Ishikawa (cell line): ENCODE measurements at regions not wholly inside any gene's neighbourhood (a gene's known extent, or its start where the extent isn't known, plus 50 kb on each side); places are given as distances from the start of the nearest gene placed in this dataset.

Source experiments
- CEBPB ChIP-seq: IDR thresholded peaks from 2 replicates; pipeline ENCODE4 v1.6.1; 2012
- CREB1 ChIP-seq: IDR thresholded peaks from 2 replicates; pipeline ENCODE4 v1.6.1; 2012; ENCODE audit warnings: low read depth
- EGR1 ChIP-seq: IDR thresholded peaks from 2 replicates; pipeline ENCODE4 v1.6.1; 2012
- EP300 ChIP-seq: IDR thresholded peaks from 2 replicates; pipeline ENCODE4 v1.6.1; 2012; ENCODE audit warnings: borderline replicate concordance
- MAX ChIP-seq: IDR thresholded peaks from 2 replicates; pipeline ENCODE4 v1.6.1; 2012
- NFIC ChIP-seq: IDR thresholded peaks from 2 replicates; pipeline ENCODE4 v1.6.1; 2012
- RAD21 ChIP-seq: IDR thresholded peaks from 2 replicates; pipeline ENCODE4 v1.6.1; 2012; ENCODE audit warnings: low read depth
- REST ChIP-seq: IDR thresholded peaks from 2 replicates; pipeline ENCODE4 v1.6.1; 2012; ENCODE audit warnings: low read depth, mild to moderate bottlenecking
- TAF1 ChIP-seq: IDR thresholded peaks from 2 replicates; pipeline ENCODE4 v1.6.1; 2012; ENCODE audit warnings: low read depth, mild to moderate bottlenecking
- TCF12 ChIP-seq: IDR thresholded peaks from 2 replicates; pipeline ENCODE4 v1.6.1; 2012; ENCODE audit warnings: low read depth
- TEAD4 ChIP-seq: IDR thresholded peaks from 2 replicates; pipeline ENCODE4 v1.6.1; 2012
- YY1 ChIP-seq: IDR thresholded peaks from 2 replicates; pipeline ENCODE4 v1.6.1; 2012; ENCODE audit warnings: low read depth
- TF ChIP-seq, protein P1 (sequence below): IDR thresholded peaks from 2 replicates; pipeline ENCODE4 v1.6.1; 2012

- no peak for TF ChIP-seq YY1
- TF ChIP-seq RAD21 = no peak
- no peak for TF ChIP-seq TAF1
- TF ChIP-seq MAX = no peak
- no peak for TF ChIP-seq REST
- no peak for TF ChIP-seq EGR1
- no peak for TF ChIP-seq CREB1
- TF ChIP-seq EP300 = no peak
- TF ChIP-seq, protein P1, sequence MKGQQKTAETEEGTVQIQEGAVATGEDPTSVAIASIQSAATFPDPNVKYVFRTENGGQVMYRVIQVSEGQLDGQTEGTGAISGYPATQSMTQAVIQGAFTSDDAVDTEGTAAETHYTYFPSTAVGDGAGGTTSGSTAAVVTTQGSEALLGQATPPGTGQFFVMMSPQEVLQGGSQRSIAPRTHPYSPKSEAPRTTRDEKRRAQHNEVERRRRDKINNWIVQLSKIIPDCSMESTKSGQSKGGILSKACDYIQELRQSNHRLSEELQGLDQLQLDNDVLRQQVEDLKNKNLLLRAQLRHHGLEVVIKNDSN = no peak
- no peak for TF ChIP-seq TCF12
- no peak for TF ChIP-seq NFIC
- TF ChIP-seq CEBPB = no peak
- TF ChIP-seq TEAD4 = no peak
These were observed 115.2 kb upstream of the SIX2 start for GRCh38 chr2:45124456-45124855.
